HFFc6 (cell line): ENCODE measurements at regions not wholly inside any gene's neighbourhood (a gene's known extent, or its start where the extent isn't known, plus 50 kb on each side); places are given as distances from the start of the nearest gene placed in this dataset.

Source experiments
- DNase-seq: peaks from one replicate; pipeline ENCODE4 v3.0.0-alpha.2; 2018
- H3K27ac Mint-ChIP-seq: 2 replicates; pipeline ENCODE4 v1.8.0; 2020; ENCODE audit warnings: mild to moderate bottlenecking, mixed read lengths
- H3K27me3 Mint-ChIP-seq: 2 replicates; pipeline ENCODE4 v1.8.0; 2021; ENCODE audit warnings: mild to moderate bottlenecking, moderate library complexity, mixed read lengths; ENCODE audit not compliant: insufficient read depth
- H3K36me3 Mint-ChIP-seq: 2 replicates; pipeline ENCODE4 v1.8.0; 2021; ENCODE audit warnings: low read depth, mixed read lengths
- H3K4me1 Mint-ChIP-seq: 2 replicates; pipeline ENCODE4 v1.8.0; 2020; ENCODE audit warnings: low read depth, mixed read lengths
- H3K4me3 Mint-ChIP-seq: 2 replicates; pipeline ENCODE4 v1.8.0; 2020; ENCODE audit warnings: mild to moderate bottlenecking, moderate library complexity, mixed read lengths
- H3K9me3 Mint-ChIP-seq: 2 replicates; pipeline ENCODE4 v1.8.0; 2020; ENCODE audit warnings: mild to moderate bottlenecking, mixed read lengths
- CTCF ChIP-seq: fragments of 200-600 bp; sonication (generic); IDR thresholded peaks from 2 replicates; pipeline ENCODE4 v1.5.0; 2021; ENCODE audit warnings: antibody characterized with exemption, mild to moderate bottlenecking

- H3K27me3 Mint-ChIP-seq = peaks cover 23% of the 10 kb centered on the region
- H3K4me1 Mint-ChIP-seq = no peaks in the 10 kb centered on the region
These were observed 161.7 kb downstream of the TSN start for GRCh38 chr2:121917143-121917542.

GRCh38 chr2:121918231-121918630, 162.8 kb downstream of the TSN start:
- Mint-ChIP-seq H3K4me1 (no peaks in the 10 kb centered on the region), H3K27me3 (peaks cover 16% of the 10 kb centered on the region), H3K27ac (no peak overlapping the region), H3K36me3 (no peaks in the 10 kb centered on the region), H3K4me3 (no peak overlapping the region), H3K9me3 (no peaks in the 10 kb centered on the region)
- TF ChIP-seq CTCF = no peak
- no peak for DNase-seq

More at GRCh38 chr2:121917143-121917542, 161.7 kb downstream of the TSN start:
- H3K4me3 Mint-ChIP-seq = no peak overlapping the region
- H3K9me3 Mint-ChIP-seq = no peaks in the 10 kb centered on the region
- H3K36me3 Mint-ChIP-seq = no peaks in the 10 kb centered on the region
- DNase-seq = no peak
- TF ChIP-seq CTCF = no peak
- no peak overlapping the region for H3K27ac Mint-ChIP-seq

- TF ChIP-seq CTCF = no peak
- Mint-ChIP-seq H3K27ac (no peak overlapping the region), H3K36me3 (no peaks in the 10 kb centered on the region), H3K4me3 (no peak overlapping the region), H3K9me3 (no peaks in the 10 kb centered on the region), H3K4me1 (no peaks in the 10 kb centered on the region), H3K27me3 (peaks cover 15% of the 10 kb centered on the region)
- DNase-seq = no peak
These were observed 164.4 kb downstream of the TSN start for GRCh38 chr2:121919803-121920202.

- no peak overlapping the region for H3K4me3 Mint-ChIP-seq
- no peaks in the 10 kb centered on the region for H3K9me3 Mint-ChIP-seq
- peaks cover 8% of the 10 kb centered on the region for H3K4me1 Mint-ChIP-seq
- H3K27ac Mint-ChIP-seq = no peak overlapping the region
- TF ChIP-seq CTCF = no peak
- no peak for DNase-seq
- no peaks in the 10 kb centered on the region for H3K36me3 Mint-ChIP-seq
- H3K27me3 Mint-ChIP-seq = peaks cover 7% of the 10 kb centered on the region
These were observed 170.0 kb downstream of the TSN start for GRCh38 chr2:121925466-121925865.

- Mint-ChIP-seq H3K4me3 (no peak overlapping the region), H3K9me3 (no peaks in the 10 kb centered on the region), H3K27ac (no peak overlapping the region), H3K27me3 (no peaks in the 10 kb centered on the region; the same call in 1 of the 2 replicates), H3K36me3 (no peaks in the 10 kb centered on the region), H3K4me1 (peaks cover 22% of the 10 kb centered on the region)
- no peak for DNase-seq
- no peak for TF ChIP-seq CTCF
These were observed 187.8 kb downstream of the TSN start for GRCh38 chr2:121943285-121943684.
